K562 (cell line): ENCODE measurements at regions not wholly inside any gene's neighbourhood (a gene's known extent, or its start where the extent isn't known, plus 50 kb on each side); places are given as distances from the start of the nearest gene placed in this dataset.

ENCODE experiments used
- ATAC-seq: fragments of 200-7000 bp; cut with Tn5 transposase; 3 replicates; pipeline ENCODE4 v1.9.1; 2020; ENCODE audit warnings: moderate library complexity
- BruUV-seq: library from RNA; stranded (reverse); fragments of 400-500 nt; replicated peaks from 2 replicates; lab custom pipeline; 2021; lab: Mats Ljungman, UMichigan
- CTCF ChIA-PET: fragments of 300-600 bp; formaldehyde crosslinking; extraction: SDS; loops from one replicate; lab custom pipeline; 2021; ENCODE audit warnings: low intra/inter-chr PET ratio; lab: Yijun Ruan, JAX
- POLR2A ChIA-PET: fragments of 300-600, 350-650 bp; sonication (Branson Sonifier 250); formaldehyde crosslinking; extraction: SDS; loops from one replicate; lab custom pipeline; 2021; ENCODE audit warnings: antibody characterized with exemption, inconsistent platforms; lab: Yijun Ruan, JAX
- DNase-seq, 4 experiments: peaks; one replicate each; pipeline versions ENCODE4 v3.0.0 to v3.0.0-alpha.2; 2011 to 2018; ENCODE audit warnings: low spot score in 3 of 4, mixed read lengths in 3 of 4; ENCODE audit errors: extremely low read depth in 1 of 4
- FAIRE-seq: peaks from 2 replicates; lab custom pipeline; 2011; peaks lifted over from hg19 to GRCh38; lab: Jason Lieb, UNC
- H2AFZ ChIP-seq: 2 replicates; pipeline ENCODE4 v1.6.0; 2011; ENCODE audit warnings: low read depth, low read length, control low read depth, inconsistent platforms
- H3K27ac ChIP-seq: fragments of 200-600 bp; 3 replicates; pipeline ENCODE4 v1.8.0; 2011; ENCODE audit warnings: low read depth, mild to moderate bottlenecking, control low read depth, inconsistent platforms, low read length, moderate library complexity, mixed read lengths; ENCODE audit errors: extremely low read depth
- H3K27me3 ChIP-seq, 2 experiments: fragments of 300-600 bp in 1 of 2; 2 replicates in 1 of 2; 3 replicates in 1 of 2; pipeline versions ENCODE4 v1.6.0 to v1.8.0; 2011; ENCODE audit warnings: inconsistent platforms in 2 of 2, low read length in 2 of 2, mild to moderate bottlenecking in 1 of 2, mixed read lengths in 1 of 2, moderate library complexity in 1 of 2; ENCODE audit not compliant: control insufficient read depth in 2 of 2, insufficient read depth in 2 of 2
- H3K36me3 ChIP-seq: fragments of 300-600 bp; 3 replicates; pipeline ENCODE4 v1.8.0; 2011; ENCODE audit warnings: mild to moderate bottlenecking, low read length, inconsistent platforms; ENCODE audit not compliant: control insufficient read depth, insufficient read depth
- H3K4me1 ChIP-seq, 2 experiments: fragments of 200-600 bp in 1 of 2; replicated peaks in 1 of 2; 2 replicates in 1 of 2; 3 replicates in 1 of 2; pipeline versions ENCODE4 v1.5.1 to v1.8.0; 2011; ENCODE audit warnings: inconsistent platforms in 2 of 2, low read length in 2 of 2, mild to moderate bottlenecking in 1 of 2, mixed read lengths in 1 of 2, moderate library complexity in 1 of 2; ENCODE audit not compliant: control insufficient read depth in 2 of 2, insufficient read depth in 2 of 2
- H3K4me2 ChIP-seq: 2 replicates; pipeline ENCODE4 v1.6.1; 2011; ENCODE audit warnings: low read length, control low read depth, inconsistent platforms, mixed read lengths; ENCODE audit not compliant: insufficient read depth
- H3K4me3 ChIP-seq: fragments of 200-600 bp; sonication (generic), shearing (Covaris generic); 2 replicates; pipeline ENCODE4 v1.5.1; 2016; ENCODE audit warnings: control low read depth, inconsistent platforms
- H3K79me2 ChIP-seq: fragments of 200-600 bp; 3 replicates; pipeline ENCODE4 v1.8.0; 2011; ENCODE audit warnings: low read length, inconsistent platforms; ENCODE audit not compliant: control insufficient read depth, insufficient read depth
- H3K9ac ChIP-seq, 2 experiments: 2 replicates each; pipeline versions ENCODE4 v1.6.0 to v1.6.1; 2011; ENCODE audit warnings: low read depth in 2 of 2, low read length in 2 of 2, control low read depth in 1 of 2, inconsistent platforms in 1 of 2, mild to moderate bottlenecking in 1 of 2, mixed read lengths in 1 of 2; ENCODE audit not compliant: insufficient read depth in 1 of 2
- H3K9me1 ChIP-seq: one replicate; pipeline ENCODE4 v1.6.0; 2011; ENCODE audit warnings: inconsistent platforms, mild to moderate bottlenecking, low read length, moderate library complexity; ENCODE audit not compliant: control insufficient read depth, insufficient read depth
- H3K9me3 ChIP-seq: replicated peaks from 2 replicates; pipeline ENCODE4 v1.5.1; 2011; ENCODE audit warnings: low read depth, low read length, inconsistent platforms; ENCODE audit not compliant: control insufficient read depth, insufficient read depth
- H4K20me1 ChIP-seq: replicated peaks from 2 replicates; pipeline ENCODE4 v1.6.1; 2011; ENCODE audit warnings: low read length, inconsistent platforms, mixed read lengths; ENCODE audit not compliant: control insufficient read depth, insufficient read depth
- CBFA2T3 ChIP-seq: fragments of 450-650 bp; IDR thresholded peaks from 2 replicates; pipeline ENCODE4 v1.6.1; 2017
- FOS ChIP-seq: IDR thresholded peaks from 3 replicates; pipeline ENCODE4 v1.6.1; 2011; ENCODE audit not compliant: insufficient read length; ENCODE audit errors: extremely low read depth
- IFI16 ChIP-seq: fragments of 250-450 bp; sonication (Bioruptor Pico); IDR thresholded peaks from 2 replicates; pipeline ENCODE4 v2.1.2; 2022; ENCODE audit warnings: mild to moderate bottlenecking, inconsistent platforms
- MTA1 ChIP-seq: fragments of 450-650 bp; IDR thresholded peaks from 2 replicates; pipeline ENCODE4 v1.6.1; 2017; ENCODE audit warnings: borderline replicate concordance
- ZBTB8A ChIP-seq: fragments of 450-650 bp; IDR thresholded peaks from 2 replicates; pipeline ENCODE4 v1.6.1; 2018; ENCODE audit warnings: mild to moderate bottlenecking, moderate library complexity; ENCODE audit not compliant: partially characterized antibody
- ZNF280A ChIP-seq: fragments of 450-650 bp; IDR thresholded peaks from 2 replicates; pipeline ENCODE4 v1.6.1; 2018; ENCODE audit warnings: mild to moderate bottlenecking, low read depth; ENCODE audit not compliant: partially characterized antibody
- ZNF507 ChIP-seq: conservative IDR thresholded peaks from 2 replicates; pipeline ENCODE4 v1.6.1; 2017; ENCODE audit warnings: missing genetic modification characterization, missing compliant biosample characterization
- ZNF707 ChIP-seq: fragments of 250-450 bp; sonication (Bioruptor Pico); conservative IDR thresholded peaks from 2 replicates; pipeline ENCODE4 v1.8.0; 2022; ENCODE audit warnings: inconsistent platforms, mild to moderate bottlenecking, moderate library complexity
- WGBS: fragments of 100-300 bp; shearing (Covaris generic); methylation state at CpG from one replicate; pipeline ENCODE4 v1.1.6; 2016; ENCODE audit warnings: low coverage, mixed read lengths; ENCODE audit not compliant: insufficient coverage; ENCODE audit errors: missing lambda C conversion rate; 5-methylcytosine and 5-hydroxymethylcytosine counted together
- in situ Hi-C: fragments of 300-500 bp; cut with MboI; formaldehyde crosslinking; loops from 4 replicates; pipeline ENCODE4 v1.15.0; 2018; ENCODE audit warnings: inconsistent platforms, mixed read lengths
- intact Hi-C: fragments of 100-400 bp; cut with micrococcal nuclease; formaldehyde crosslinking; loops from 2 replicates; pipeline ENCODE4 v1.14.2; 2022

- TF ChIP-seq MTA1: no peak
- no peak for TF ChIP-seq ZNF707 (CRISPR knock-in tag)
- no peak for TF ChIP-seq ZBTB8A
- no peak for TF ChIP-seq ZNF280A
- no peak for TF ChIP-seq FOS
- TF ChIP-seq IFI16 (CRISPR knock-in tag): no peak
- no peak for TF ChIP-seq CBFA2T3
- no peak for TF ChIP-seq ZNF507 (tag)
- TF ChIP-seq, all 486 proteins: peak for 0
- Histone ChIP-seq H3K4me2 (no peak overlapping the region), H3K4me1 (no peaks in the 10 kb centered on the region), H3K9me3 (no peaks in the 10 kb centered on the region), H2AFZ (no peak overlapping the region), H4K20me1 (no peaks in the 10 kb centered on the region), H3K4me3 (no peak overlapping the region), H3K27ac (no peak overlapping the region), H3K9me1 (no peaks in the 10 kb centered on the region), H3K9ac (no peak overlapping the region), H3K79me2 (no peaks in the 10 kb centered on the region), H3K27me3 (no peaks in the 10 kb centered on the region), H3K36me3 (0 out of 3 replicates have a peak, but pooled peaks cover 2% of the 10 kb centered on the region)
- FAIRE-seq: no peak
- CTCF ChIA-PET: no interaction called here
- in situ Hi-C loops: loop anchor here (5.0 to 10.0 kb wide), 2 partner anchors 239 to 306 kb away; no protein-coding TSS in a partner anchor
- ATAC-seq: no peak
- no TSS peak for BruUV-seq
- POLR2A ChIA-PET: interaction anchor here (1.0 to 1.1 kb wide), 2 partner anchors 10 to 101 kb away, joined by 3 read pairs; no protein-coding TSS in a partner anchor
- intact Hi-C loops: no loop called here
- 90% methylated on average over 2 of the region's 4 CpGs for WGBS
- no peak for DNase-seq
Measured at GRCh38 chr22:25465949-25466348, 98.5 kb upstream of the GRK3 start.
